GM12872 (cell line): ENCODE measurements at regions not wholly inside any gene's neighbourhood (a gene's known extent, or its start where the extent isn't known, plus 50 kb on each side); places are given as distances from the start of the nearest gene placed in this dataset.

ENCODE experiments used
- CTCF ChIP-seq: IDR thresholded peaks from 3 replicates; pipeline ENCODE4 v1.5.1; 2011; ENCODE audit warnings: low read depth, mild to moderate bottlenecking, low read length, moderate library complexity; ENCODE audit not compliant: insufficient read depth

GRCh38 chr6:150732765-150733539 lies 132.6 kb upstream of the MTHFD1L start:
- TF ChIP-seq CTCF: no peak

GRCh38 chr6:150733726-150734125 lies 131.8 kb upstream of the MTHFD1L start:
- TF ChIP-seq CTCF: no peak

GRCh38 chr6:150734235-150734634 lies 131.3 kb upstream of the MTHFD1L start:
- TF ChIP-seq CTCF: no peak

GRCh38 chr6:150735341-150735851 lies 130.1 kb upstream of the MTHFD1L start:
- no peak for TF ChIP-seq CTCF

- no peak for TF ChIP-seq CTCF
Measured at GRCh38 chr6:150738092-150738629, 127.3 kb upstream of the MTHFD1L start.

- no peak for TF ChIP-seq CTCF
Measured at GRCh38 chr6:150739711-150740349, 125.7 kb upstream of the MTHFD1L start.

GRCh38 chr6:150740453-150740852 lies 125.0 kb upstream of the MTHFD1L start:
- no peak for TF ChIP-seq CTCF
